Stimulated activated CD8-positive, alpha-beta memory T cell treated with anti-CD3 and anti-CD28 coated beads, Interleukin-7, amount 100 ng/mL, for 1 hour (primary cell): ENCODE measurements at regions not wholly inside any gene's neighbourhood (a gene's known extent, or its start where the extent isn't known, plus 50 kb on each side); places are given as distances from the start of the nearest gene placed in this dataset.
"Not testable (repeated sequence)": the region's sequence is repeated elsewhere in the genome, so short reads cannot be mapped to it uniquely, and the experiment has no call there.

Experiments
- DNase-seq, 2 donors: peaks; one replicate each; pipeline ENCODE4 v3.0.0-alpha.2; 2020; ENCODE audit warnings: low read depth in 2 of 2

DNA sequence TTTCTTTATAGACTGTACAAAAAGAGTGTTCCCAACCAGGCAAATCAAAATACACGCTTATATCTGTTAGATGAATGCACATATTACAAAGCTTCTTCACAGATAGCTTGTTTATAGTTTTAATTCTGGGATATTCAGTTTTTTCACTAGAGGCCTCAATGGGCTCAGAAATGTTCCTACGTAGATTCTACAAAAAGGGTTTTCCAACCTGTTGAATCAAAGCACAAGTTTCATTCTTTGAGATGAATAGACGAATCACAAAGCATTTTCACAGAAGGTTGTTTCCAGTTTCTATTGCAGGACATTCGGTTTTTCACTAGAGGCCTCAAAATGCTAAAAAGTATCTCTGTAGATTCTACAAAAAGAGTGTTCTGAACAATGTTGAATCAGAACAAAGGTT is 1490.3 kb downstream of the UQCRFS1 start:
- no peak for DNase-seq

DNA sequence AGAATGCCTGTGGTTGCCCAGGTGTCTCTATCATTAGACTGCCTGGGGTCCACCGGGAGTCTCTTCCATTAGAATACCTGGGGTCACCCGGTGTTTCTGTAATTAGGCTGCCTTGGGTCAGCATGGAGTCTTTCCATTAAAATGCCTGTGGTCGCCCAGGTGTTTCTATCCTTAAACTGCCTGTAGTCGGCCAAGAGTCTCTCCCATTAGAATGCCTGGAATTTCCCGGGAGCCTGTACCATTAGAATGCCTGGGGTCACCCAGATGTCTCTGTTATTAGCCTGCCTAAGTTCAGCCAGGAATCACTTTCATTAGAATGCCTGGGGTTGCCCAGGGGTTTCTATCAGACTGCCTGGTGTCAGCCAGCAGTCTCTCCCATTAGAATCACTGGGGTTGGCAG is 1492.8 kb downstream of the UQCRFS1 start:
- no peak for DNase-seq

DNA sequence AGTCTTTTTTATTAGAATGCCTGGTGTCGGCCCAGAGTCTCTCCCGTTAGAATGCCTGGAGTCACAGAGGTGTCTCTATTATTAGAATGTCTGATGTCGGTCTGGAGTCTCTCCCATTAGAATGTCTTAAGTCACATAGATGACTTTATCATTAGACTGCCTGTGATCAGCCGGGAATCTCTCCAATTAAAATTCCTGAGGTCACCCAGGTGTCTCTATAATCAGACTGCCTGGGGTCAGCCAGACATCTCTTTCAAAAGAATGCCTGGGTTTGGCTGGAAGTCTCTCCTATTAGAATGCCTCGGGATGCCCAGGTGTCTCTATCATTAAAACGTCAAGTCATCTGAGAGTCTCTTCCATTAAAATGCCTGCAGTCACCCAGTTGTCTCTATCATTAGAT is 1493.9 kb downstream of the UQCRFS1 start:
- DNase-seq, result no peak

DNA sequence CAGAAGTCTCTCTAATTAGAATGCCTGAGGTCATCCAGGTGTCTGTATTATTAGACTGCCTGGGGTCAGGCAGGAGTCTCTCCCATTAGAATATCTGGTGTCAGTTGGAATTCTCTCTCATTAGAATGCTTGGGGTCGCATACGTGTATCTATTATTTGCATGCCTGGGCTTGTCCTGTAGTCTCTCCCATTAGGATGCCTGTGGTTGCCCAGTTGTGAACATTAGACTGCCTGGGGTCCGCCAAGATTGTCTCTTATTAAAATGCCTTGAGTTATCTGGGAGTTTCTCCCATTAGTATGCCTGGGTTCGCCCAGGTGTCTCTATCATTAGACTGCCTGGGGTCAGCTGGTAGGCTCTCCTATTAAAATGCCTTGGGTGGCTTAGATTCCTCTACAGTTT is 1494.7 kb downstream of the UQCRFS1 start:
- no peak for DNase-seq

DNA sequence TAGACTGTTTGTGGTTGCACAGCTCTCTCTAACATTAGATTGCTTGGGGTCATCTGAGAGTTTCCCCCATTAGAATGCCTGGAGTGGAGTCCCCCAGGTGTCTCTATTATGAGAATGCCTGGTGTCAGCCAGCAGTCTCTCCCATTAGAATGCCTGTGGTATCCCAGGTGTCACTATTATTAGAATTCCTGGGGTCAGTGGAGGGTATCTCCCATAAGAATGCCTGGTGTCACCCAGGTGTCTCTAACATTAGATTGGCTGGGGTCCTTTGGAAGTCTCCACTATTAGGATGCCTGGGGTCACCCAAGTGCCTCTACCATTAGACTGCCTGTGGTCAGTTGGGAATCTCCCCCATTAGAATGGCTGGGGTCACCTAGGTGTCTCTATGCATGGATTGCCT is 1495.1 kb downstream of the UQCRFS1 start:
- DNase-seq, result no peak

DNA sequence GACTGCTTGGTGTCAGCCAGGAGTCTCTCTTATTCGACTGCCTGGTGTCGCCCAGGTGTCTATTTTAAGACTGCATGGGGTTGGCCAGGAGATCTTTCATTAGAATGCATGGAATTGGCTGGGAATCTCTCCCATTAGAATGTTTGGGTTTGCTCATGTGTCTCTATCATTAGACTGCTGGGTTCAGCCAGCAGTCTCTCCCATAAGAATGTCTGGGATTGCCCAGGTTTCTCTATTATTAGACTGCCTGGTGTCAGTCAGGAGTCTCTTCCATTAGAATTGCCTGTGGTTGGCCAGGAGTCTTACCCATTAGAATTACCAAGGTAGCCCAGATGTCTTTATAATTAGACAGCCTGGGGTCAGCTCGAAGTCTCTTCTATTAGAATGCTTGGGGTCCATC is 1496.0 kb downstream of the UQCRFS1 start:
- no peak for DNase-seq

DNA sequence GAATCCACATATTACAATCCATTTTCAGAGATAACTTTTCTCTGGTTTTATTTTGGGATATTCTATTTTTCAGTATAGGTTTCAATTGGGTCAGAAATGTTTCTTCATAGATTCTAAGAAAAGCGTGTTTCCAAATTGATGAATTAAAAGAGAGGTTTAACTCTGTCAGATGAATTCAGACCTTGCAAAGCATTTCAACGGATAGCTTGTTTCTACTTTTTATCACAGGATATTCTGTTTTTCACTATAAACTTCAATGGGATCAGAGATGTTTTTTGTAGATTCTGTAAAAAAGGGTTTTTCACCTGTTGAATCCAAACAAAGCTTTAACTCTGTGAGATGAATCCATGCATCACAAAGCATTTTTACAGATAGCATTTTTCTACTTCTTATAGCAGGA is 1498.1 kb downstream of the UQCRFS1 start:
- no peak for DNase-seq

DNA sequence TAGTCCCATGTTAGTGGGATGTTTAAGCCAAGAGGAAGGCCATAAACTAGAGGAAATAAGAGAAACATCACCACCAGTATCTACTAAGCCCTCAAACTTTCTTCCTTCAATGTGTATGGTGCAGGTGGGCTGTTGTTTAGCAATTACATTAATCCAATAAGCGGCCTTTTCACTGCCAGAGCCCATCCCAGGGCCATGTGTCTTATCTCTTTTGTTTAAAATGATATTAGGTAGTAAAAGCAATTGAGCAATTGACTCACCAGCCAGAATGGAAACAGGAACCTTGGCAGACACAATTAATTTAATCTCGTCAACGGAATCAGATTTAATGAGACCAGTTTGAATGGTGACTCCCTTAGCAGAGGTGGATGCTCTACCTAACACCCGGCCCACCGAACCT is 1503.5 kb downstream of the UQCRFS1 start:
- DNase-seq, result no peak

DNA sequence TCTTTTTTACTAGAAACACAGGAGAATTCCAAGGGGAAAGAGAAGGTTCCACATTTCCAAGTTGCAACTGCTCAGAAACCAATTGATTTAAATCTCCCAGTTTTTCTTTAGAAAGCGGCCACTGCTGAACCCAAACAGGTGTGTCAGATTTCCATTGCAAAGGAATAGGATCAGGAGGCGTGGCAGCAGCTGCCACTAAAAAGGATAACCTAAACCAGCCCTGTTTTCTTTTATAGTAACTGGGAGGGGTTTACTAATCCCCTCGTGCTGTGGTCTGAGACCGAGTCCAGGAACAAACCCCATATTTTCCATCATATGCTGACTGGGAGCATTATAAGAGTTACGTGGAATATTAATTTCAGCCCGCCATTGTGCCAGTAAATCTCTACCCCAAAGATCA is 1504.0 kb downstream of the UQCRFS1 start:
- DNase-seq, result not testable (repeated sequence)

DNA sequence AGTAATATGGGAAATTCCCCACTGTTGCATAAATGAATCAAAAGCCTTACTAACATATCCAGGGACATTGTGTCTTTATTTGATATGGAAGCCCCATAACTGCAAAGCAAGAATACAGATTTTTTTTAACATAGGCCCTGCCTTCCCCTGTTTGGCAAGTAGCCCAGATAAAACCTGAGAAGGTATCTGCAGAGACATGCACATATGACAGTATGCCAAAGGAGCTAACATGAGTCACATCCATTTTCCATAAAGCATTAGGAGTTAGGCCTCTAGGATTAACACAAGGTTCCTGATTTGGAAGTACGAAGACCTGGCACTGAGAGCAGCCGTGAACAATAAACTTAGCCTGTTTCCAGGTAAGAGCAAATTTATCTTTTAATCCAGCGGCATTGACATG is 1505.9 kb downstream of the UQCRFS1 start:
- not testable (repeated sequence) for DNase-seq

DNA sequence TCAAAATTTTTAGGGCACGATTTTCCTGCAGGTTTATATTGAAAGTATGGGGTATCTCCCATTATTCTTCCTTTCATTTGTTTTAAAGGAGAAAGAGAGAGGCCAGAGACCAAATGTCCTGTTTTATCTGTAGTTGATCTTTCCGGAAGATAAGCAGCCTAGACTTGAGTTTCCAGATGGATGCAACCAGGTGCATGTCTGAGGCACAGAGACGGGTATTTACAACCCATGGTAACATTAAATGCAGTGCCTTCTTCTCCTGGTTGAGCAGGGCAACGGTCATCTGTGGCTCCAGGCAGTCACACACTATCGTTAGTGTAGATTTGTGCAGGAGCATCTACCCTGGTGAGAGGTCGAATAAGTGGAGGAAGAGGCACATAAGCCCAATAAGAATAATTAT is 1507.1 kb downstream of the UQCRFS1 start:
- no peak for DNase-seq

DNA sequence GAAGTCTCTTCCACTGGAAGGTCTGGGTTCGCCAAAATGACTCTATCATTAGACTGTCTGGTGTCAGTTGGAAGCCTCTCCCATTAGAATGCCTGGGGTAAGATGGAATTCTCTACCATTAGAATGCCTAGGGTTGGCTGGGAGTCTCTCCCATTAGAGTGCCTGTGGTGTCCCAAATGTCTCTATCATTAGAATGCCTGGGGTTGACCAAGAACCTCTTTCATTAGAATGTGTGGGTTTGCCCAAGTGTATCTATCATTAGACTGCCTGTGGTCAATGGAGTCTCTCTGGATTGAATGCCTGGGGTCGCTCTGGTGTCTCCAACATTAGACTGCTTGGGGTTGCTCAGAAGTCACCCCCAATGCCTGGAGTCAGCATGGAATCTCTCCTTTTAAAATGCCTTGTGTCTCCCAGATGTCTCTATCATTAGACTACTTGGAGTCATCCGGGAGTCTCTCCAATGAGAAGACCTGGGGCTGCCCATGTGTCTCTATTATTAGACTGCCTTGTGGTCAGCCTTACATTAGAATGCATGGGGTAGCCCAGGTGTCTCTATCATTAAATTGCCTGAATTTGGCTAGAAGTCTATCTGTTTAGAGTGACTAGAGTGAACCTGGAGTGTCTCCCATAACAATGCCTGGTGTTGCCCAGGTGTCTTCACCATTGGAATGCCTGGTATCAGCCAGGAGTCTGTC is 1518.4 kb downstream of the UQCRFS1 start:
- no peak for DNase-seq

DNA sequence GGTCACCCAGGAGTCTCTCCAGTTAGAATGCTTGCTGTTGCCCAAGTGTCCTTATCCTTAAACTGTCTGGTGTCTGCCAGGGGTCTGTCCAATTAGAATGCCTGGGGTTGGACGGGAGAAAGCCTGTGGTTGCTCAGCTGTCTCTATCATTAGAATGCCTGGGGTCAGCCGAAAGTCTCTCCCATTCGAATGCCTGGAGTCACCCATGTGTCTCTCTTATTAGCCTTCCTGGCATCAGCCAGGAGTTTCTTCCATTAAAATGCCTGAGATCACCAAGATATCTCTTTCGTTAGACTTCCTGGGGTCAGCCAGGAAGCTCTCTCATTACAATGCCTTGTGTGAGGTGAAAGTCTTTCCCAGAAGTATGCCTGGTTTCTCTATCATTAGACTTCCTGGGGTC is 1521.0 kb downstream of the UQCRFS1 start:
- no peak for DNase-seq

DNA sequence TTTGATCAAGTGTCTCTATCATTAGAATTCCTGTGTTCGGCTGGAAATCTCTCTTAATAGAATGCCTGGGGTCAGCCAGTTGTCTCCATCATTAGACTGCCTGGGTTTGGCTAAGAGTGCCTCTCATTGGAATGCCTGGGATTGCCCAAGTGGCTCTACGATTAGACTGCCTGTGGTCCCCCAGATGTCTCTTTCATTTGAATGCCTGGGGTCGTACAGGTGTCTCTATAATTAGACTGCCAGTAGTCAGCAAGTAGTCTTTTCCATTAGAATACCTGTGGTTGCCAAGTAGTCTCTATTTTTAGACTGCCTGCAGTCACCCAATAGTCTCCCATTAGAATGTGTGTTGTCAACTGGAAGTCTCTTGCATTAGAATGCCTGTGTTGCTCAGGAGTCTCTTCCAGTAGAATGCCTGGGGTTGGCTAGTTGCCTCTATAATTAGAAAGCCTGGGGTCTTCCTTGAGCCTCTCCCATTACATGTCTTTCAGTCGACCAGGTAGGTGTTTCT is 1523.2 kb downstream of the UQCRFS1 start:
- DNase-seq, result no peak

DNA sequence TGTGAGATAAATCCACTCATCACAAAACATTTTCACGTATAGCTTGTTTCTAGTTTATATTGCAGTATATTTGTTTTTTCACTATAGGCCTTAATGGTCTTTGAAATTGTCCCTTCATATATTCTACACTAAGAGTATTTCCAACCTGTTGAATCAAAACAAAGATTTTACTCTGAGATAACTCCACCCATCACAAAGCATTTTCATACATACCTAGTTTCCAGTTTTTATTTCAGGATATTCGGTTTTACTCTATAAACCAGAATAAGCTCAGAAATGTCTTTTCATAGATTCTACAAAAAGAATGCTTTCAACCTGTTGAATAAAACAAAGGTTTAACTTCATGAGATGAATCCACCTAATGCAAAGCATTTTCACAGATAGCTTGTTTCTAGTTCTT is 1528.7 kb downstream of the UQCRFS1 start:
- no peak for DNase-seq

DNA sequence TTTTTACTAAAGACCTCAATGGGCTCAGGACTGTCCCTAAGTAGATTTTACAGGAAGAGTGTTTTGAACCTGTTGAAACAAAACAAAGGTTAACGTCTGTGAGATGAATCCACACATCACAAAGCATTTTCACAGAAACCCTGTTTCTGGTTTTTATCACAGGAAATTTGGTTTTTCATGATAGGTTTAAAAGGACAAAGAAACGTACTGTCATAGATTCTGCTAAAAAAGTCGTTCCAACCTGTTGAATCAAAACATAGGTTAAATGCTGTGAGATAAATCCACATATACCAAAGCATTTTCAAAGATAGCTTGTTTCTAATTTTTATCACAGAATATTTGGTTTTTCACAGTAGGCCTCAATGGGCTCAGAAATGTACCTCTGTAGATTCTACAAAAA is 1531.0 kb downstream of the UQCRFS1 start:
- no peak for DNase-seq

DNA sequence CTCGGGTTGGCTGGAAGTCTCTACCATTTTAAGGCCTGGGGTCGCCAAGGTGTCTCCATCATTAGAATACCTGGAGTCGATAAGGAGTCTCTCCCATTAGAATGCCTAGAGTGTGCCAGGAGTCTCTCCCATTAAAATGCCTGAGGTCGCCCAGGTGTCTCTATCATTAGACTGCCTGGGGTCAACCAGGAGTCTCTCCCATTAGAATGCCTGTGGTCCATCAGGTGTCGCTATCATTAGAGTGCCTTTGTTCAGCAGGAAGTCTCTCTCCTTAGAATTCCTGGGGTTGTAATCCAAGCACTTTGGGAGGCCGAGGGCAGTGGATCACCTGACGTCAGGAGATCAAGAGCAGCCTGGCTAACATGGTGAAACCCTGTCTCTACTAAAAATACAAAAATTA is 1533.0 kb downstream of the UQCRFS1 start:
- no peak for DNase-seq

DNA sequence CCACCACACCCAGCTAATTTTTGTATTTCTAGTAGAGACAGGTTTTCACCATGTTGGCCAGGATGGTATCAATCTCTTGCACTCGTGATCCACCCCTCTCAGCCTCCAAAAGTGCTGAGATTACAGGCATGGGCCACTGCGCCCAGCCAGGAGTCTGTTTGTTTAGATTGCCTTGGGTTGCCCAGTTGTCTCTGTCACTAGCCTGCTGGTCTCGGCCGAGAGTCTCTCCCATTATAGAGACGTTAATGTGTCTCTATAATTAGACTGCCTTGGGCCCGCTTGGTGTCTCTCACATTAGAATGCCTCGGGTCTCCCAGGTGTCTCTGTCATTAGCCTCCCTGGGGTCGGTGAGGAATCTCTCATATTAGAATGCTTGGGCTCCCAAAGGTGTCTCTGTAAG is 1533.6 kb downstream of the UQCRFS1 start:
- no peak for DNase-seq

DNA sequence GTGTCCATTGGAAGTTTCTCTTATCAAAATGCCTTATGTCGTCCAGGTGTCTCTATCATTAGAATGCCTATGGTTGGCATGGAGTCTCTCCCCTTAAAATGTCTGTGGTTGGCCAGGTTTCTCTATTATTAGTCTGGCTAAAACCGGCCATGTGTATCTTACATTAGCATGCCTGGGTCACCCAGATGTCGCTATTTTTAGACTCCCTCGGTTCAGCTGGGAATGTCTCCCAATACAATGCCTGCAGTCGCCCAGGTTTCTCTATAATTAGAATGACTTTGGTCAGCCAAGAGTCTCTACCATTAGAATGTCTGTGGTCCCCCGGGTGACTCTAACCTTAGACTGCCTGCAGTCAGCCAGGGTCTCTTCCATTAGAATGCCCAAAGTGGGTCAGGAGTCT is 1536.1 kb downstream of the UQCRFS1 start:
- no peak for DNase-seq

DNA sequence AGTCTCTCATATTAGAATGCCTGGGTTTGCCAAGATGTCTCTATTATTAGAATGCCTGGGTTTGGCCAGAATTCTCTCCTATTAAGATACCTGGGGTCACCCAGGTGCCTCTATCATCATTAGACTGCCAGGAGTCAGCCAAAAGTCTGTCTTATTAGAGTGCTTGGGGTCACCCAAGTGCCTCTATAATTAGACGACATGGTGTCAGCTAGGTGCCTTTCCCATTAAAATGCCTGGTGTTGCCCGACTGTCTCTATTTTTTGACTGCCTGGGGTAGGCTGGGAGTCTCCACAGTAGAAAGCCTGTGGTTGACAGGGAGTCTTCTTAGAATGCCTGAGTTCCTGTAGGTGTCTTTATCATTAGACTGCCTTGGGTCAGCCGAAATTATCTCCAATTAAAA is 1536.6 kb downstream of the UQCRFS1 start:
- no peak for DNase-seq

DNA sequence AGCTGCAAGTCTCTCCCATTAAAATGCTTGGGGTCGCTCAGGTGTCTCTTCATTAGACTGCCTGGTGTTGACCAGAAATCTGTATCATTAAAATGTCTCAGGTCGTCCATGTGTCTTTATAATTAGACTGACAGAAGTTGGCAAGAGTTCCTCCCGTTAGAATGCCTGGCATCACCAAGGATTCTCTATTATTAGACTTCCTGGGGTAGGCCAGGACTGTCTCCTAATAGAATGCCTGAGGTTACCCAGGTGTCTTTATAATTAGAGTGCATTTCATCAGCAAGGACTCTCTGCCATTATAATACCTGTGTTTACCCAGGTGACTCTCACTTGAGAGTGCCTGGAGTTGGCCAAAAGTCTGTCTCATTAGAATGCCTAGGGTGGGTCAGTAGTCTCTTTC is 1537.2 kb downstream of the UQCRFS1 start:
- DNase-seq, result no peak

DNA sequence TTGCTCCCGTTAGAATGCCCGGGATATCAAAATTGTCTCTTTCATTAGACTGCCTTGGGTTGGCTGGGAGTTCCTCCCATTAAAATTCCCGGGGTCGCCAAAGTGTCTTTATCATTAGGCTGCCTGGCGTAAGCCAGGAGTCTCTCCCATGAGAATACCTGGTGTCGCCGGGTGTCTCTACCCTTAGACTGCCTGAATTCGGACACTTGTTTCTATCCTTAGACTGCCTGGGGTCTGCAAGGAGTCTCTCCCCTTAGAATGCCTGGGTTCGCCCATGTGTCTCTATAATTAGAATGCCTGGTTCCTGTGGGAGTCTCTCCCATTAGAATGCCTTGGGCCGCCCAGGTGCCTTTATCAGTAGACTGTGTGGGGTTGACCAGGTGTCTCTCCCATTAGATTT is 1538.2 kb downstream of the UQCRFS1 start:
- no peak for DNase-seq

DNA sequence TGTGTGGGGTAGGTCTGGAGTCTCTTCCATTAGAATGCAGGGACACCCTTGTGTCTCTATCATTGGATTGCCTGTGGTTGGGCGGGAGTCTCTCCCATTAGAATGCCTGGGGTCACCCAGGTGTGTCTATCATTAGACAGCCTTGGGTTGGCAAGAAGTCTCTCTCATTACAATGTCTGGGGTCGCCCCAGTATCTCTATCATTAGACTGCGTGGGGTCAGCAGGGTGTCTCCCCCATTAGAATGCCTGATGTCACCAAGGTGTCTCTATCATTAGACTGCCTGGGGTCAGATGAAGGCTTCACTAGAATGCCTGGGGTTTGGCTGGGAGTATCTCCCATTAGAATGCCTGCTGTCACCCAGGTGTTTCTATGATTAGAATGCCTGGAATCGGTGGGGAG is 1539.0 kb downstream of the UQCRFS1 start:
- DNase-seq, result no peak
